ENCODE measurements at regions not wholly inside any gene's neighbourhood (a gene's known extent, or its start where the extent isn't known, plus 50 kb on each side); places are given as distances from the start of the nearest gene placed in this dataset.
A peak's percentile ranks its signal among the peaks of the same experiment; 100 is the strongest.
"Not testable (repeated sequence)": the region's sequence is repeated elsewhere in the genome, so short reads cannot be mapped to it uniquely, and the experiment has no call there.

- peak in 1 of 2 donors; percentile 30 for ATAC-seq
Measured at GRCh38 chr2:226575928-226576327, 223.7 kb downstream of the IRS1 start.

GRCh38 chr2:226573158-226573557, 226.5 kb downstream of the IRS1 start:
- no peak for ATAC-seq

GRCh38 chr2:226564667-226565066, 235.0 kb downstream of the IRS1 start:
- ATAC-seq: no peak

- ATAC-seq: no peak
Measured at GRCh38 chr2:226561962-226562361, 237.7 kb downstream of the IRS1 start.

- no peak for ATAC-seq
Measured at GRCh38 chr2:226560325-226560724, 239.3 kb downstream of the IRS1 start.

GRCh38 chr2:226559536-226559935, 240.1 kb downstream of the IRS1 start:
- no peak for ATAC-seq

GRCh38 chr2:226558418-226558817, 241.2 kb downstream of the IRS1 start:
- no peak for ATAC-seq

- no peak for ATAC-seq
Measured at GRCh38 chr2:226556050-226556449, 243.6 kb downstream of the IRS1 start.

GRCh38 chr2:226554701-226555100, 244.9 kb downstream of the IRS1 start:
- no peak for ATAC-seq

- no peak for ATAC-seq
Measured at GRCh38 chr2:226553333-226553732, 246.3 kb downstream of the IRS1 start.

GRCh38 chr2:226552571-226553285, 246.9 kb downstream of the IRS1 start:
- ATAC-seq: no peak

GRCh38 chr2:226551522-226552250, 247.9 kb downstream of the IRS1 start:
- no peak for ATAC-seq

- ATAC-seq: no peak
Measured at GRCh38 chr2:226550801-226551200, 248.8 kb downstream of the IRS1 start.

- ATAC-seq: no peak
Measured at GRCh38 chr2:226548732-226549131, 250.9 kb downstream of the IRS1 start.

- no peak for ATAC-seq
Measured at GRCh38 chr2:226544596-226545210, 254.9 kb downstream of the IRS1 start.

- ATAC-seq: no peak
Measured at GRCh38 chr2:226540204-226540994, 259.2 kb downstream of the IRS1 start.

GRCh38 chr2:226536410-226536809, 263.2 kb downstream of the IRS1 start:
- ATAC-seq: no peak

GRCh38 chr2:226532976-226533375, 266.6 kb downstream of the IRS1 start:
- ATAC-seq: not testable (repeated sequence)

GRCh38 chr2:226531061-226531810, 268.4 kb downstream of the IRS1 start:
- ATAC-seq: no peak

- no peak for ATAC-seq
Measured at GRCh38 chr2:226529556-226529955, 270.1 kb downstream of the IRS1 start.

GRCh38 chr2:226526716-226527115, 272.9 kb downstream of the IRS1 start:
- no peak for ATAC-seq

- no peak for ATAC-seq
Measured at GRCh38 chr2:226524381-226524843, 275.2 kb downstream of the IRS1 start.
